ENCODE measurements at regions not wholly inside any gene's neighbourhood (a gene's known extent, or its start where the extent isn't known, plus 50 kb on each side); places are given as distances from the start of the nearest gene placed in this dataset.

- no peak for DNase-seq
These were observed 332.9 kb upstream of the PRDM1 start for GRCh38 chr6:105753207-105753606.

GRCh38 chr6:105750089-105750488 is 336.0 kb upstream of the PRDM1 start:
- DNase-seq, result no peak

- DNase-seq, result no peak
These were observed 337.4 kb upstream of the PRDM1 start for GRCh38 chr6:105748737-105749161.

- no peak for DNase-seq
These were observed 338.2 kb upstream of the PRDM1 start for GRCh38 chr6:105747823-105748405.

- no peak for DNase-seq
These were observed 339.6 kb upstream of the PRDM1 start for GRCh38 chr6:105746509-105746908.

GRCh38 chr6:105746130-105746505 is 340.0 kb upstream of the PRDM1 start:
- no peak for DNase-seq

GRCh38 chr6:105745464-105746129 is 340.5 kb upstream of the PRDM1 start:
- no peak for DNase-seq

GRCh38 chr6:105744815-105745214 is 341.3 kb upstream of the PRDM1 start:
- no peak for DNase-seq

- DNase-seq, result no peak
These were observed 338.2 kb upstream of the PREP start for GRCh38 chr6:105740946-105741645.

- no peak for DNase-seq
These were observed 336.9 kb upstream of the PREP start for GRCh38 chr6:105739764-105740163.

GRCh38 chr6:105733556-105734162 is 330.8 kb upstream of the PREP start:
- peak; percentile 71 for DNase-seq

GRCh38 chr6:105728995-105729394 is 326.1 kb upstream of the PREP start:
- peak; percentile 88 for DNase-seq

GRCh38 chr6:105726902-105727655 is 324.2 kb upstream of the PREP start:
- no peak for DNase-seq

- DNase-seq, result no peak
These were observed 312.0 kb upstream of the PREP start for GRCh38 chr6:105714846-105715245.

- no peak for DNase-seq
These were observed 310.7 kb upstream of the PREP start for GRCh38 chr6:105713474-105714118.

GRCh38 chr6:105711216-105711615 is 308.3 kb upstream of the PREP start:
- no peak for DNase-seq

GRCh38 chr6:105705608-105706007 is 302.7 kb upstream of the PREP start:
- DNase-seq, result no peak

- DNase-seq, result no peak
These were observed 292.6 kb upstream of the PREP start for GRCh38 chr6:105695461-105695860.

GRCh38 chr6:105692613-105693215 is 289.8 kb upstream of the PREP start:
- no peak for DNase-seq

- no peak for DNase-seq
These were observed 289.1 kb upstream of the PREP start for GRCh38 chr6:105691971-105692370.

GRCh38 chr6:105691081-105691480 is 288.2 kb upstream of the PREP start:
- no peak for DNase-seq

GRCh38 chr6:105688573-105688972 is 285.7 kb upstream of the PREP start:
- no peak for DNase-seq

Data from NCI-H82 (cell line).